ENCODE measurements at regions not wholly inside any gene's neighbourhood (a gene's known extent, or its start where the extent isn't known, plus 50 kb on each side); places are given as distances from the start of the nearest gene placed in this dataset.

GRCh38 chr5:103346162-103346748 lies 87.7 kb downstream of the MACIR start:
- no peak for DNase-seq

- no peak for DNase-seq
Measured at GRCh38 chr5:103345461-103345860, 86.9 kb downstream of the MACIR start.

- no peak for DNase-seq
Measured at GRCh38 chr5:103340717-103341388, 82.3 kb downstream of the MACIR start.

GRCh38 chr5:103340132-103340531 lies 81.6 kb downstream of the MACIR start:
- no peak for DNase-seq

GRCh38 chr5:103336941-103337340 lies 78.4 kb downstream of the MACIR start:
- no peak for DNase-seq

GRCh38 chr5:103333376-103333775 lies 74.8 kb downstream of the MACIR start:
- no peak for DNase-seq

GRCh38 chr5:103330875-103331274 lies 72.3 kb downstream of the MACIR start:
- no peak for DNase-seq
